ENCODE measurements at regions not wholly inside any gene's neighbourhood (a gene's known extent, or its start where the extent isn't known, plus 50 kb on each side); places are given as distances from the start of the nearest gene placed in this dataset.

- no peak for TF ChIP-seq CTCF (IDR thresholded peaks at IDR 0.05)
- no peak for TF ChIP-seq POLR2A (IDR thresholded peaks at IDR 0.05)
Observed at GRCh38 chr1:65640046-65640445, 152.6 kb upstream of the PDE4B start.

Data from right lobe of liver (tissue), 4 donors.